HG02884 (cell line): ENCODE measurements at regions not wholly inside any gene's neighbourhood (a gene's known extent, or its start where the extent isn't known, plus 50 kb on each side); places are given as distances from the start of the nearest gene placed in this dataset.

Experiments
- ATAC-seq: cut with Tn5 transposase; IDR thresholded peaks from one replicate; pipeline ENCODE4 v1.9.1; 2021; ENCODE audit warnings: mild to moderate bottlenecking, moderate library complexity; ENCODE audit not compliant: unreplicated experiment

- ATAC-seq: no peak
These were observed 94.9 kb downstream of the RIPK4 start for GRCh38 chr21:41671859-41672542.

GRCh38 chr21:41671212-41671762 is 95.6 kb downstream of the RIPK4 start:
- no peak for ATAC-seq

DNA sequence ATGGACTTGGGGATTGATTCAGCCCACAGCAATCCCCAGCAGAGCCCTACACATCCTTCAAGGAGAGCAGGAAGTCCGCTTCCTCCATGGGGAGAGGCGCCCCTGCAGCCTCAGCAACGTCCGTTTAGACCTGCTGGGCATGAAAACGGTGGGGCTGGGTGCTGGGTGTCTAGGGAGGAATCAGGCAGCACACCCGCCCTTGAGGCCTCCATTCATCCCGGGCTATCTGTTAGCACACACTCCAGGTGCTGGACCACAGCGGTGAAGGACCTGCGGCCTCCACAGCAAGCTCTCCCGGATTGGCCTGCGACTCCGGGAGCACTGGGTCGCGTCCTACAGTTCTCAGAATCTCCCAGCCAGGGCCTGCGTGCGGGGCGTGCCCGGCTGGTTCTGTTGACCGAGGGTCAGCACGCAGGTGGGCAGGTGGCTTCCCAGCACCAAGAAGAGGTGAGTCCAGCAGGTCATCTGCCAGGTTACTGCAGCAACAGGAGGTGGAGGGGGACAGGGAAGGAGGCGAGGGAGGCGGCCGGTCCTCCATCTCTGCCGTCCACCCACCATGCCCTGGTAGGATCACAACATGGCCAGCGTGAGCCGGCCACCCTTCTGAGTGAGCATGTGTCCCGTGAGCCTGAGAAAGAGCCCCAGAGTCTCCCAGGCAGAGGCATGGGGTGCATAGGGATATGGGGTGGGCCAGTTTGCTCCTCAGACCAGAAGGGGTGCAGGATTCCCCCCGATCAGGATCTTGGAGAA is 96.6 kb downstream of the RIPK4 start:
- ATAC-seq: no peak

DNA sequence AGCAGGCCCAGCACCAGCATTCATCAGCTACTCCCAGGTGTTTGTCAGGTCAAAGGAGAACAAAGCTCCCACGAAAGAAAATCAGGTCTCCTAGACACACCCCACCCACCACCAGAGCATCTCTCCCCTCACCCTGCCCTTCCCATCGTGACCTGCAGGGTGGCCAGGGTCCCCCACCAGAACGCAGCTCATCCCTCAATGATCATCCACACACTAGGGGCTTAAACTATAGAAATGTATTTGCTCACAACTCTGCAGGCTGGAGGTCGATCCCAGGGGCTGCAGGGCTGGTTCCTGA is 97.4 kb downstream of the RIPK4 start:
- ATAC-seq: no peak

DNA sequence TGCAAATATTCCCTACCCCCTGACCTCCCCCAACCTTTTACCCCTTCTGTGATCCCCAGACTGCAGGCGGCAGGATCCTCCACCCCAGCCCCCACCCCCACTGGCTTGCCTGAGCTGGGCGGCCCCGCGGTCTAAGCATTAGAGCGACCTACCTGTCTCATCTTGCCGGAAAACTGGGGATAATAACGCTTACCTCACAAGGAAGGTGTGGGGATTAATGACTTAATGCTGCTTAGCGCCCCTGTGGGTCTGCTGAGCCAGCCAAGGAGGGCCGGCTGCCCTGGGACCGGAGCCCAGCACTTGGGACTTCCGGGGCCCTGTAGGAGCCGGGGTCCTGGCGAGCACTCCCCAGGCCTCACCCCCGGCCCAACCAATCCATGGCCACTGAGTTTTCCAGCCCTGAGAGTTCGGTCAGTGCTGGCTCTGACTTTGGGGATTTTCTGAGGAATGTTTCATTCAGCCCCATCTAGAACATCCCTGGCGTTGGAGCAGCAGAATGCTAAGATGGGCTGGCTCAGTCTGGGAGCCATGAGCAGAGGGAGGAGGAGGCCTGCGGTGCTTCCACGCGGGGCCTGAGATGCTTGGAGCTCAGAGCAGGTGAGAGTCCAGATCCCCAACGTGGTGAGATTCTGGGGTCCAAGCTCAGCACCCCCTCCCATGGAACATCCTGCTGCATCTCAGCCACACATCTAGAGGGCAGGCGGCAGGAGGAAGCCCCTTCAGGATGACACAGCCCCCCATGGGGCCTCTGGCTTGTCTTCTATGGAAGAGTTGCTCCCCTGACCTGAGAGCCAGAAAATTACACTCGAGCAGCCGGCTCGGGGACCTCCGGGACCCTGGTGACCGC is 97.9 kb downstream of the RIPK4 start:
- ATAC-seq: no peak

DNA sequence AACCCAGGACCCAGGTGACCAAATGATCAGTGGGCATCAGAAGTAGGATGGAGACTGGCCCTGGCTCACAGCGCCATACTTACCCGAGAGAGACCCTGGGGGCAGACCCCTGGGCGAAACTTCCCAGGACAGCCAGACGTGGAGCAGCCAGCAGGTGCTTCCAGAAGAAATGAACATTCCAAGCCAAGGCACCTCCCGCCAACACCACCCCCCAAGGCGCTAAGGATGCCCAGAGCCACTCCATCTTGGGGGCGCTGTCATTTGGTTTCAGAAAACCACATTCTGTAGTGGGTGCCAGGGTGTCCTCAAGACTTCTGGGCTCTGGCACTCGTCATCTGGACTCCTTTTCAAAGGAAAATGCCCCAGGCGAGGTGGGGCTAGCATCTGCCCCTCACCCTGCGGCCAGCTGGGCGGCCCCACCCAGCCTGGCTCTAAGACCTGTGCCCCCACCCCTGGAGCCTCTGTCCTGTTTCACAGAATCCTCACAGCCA is 98.8 kb downstream of the RIPK4 start:
- ATAC-seq: no peak

DNA sequence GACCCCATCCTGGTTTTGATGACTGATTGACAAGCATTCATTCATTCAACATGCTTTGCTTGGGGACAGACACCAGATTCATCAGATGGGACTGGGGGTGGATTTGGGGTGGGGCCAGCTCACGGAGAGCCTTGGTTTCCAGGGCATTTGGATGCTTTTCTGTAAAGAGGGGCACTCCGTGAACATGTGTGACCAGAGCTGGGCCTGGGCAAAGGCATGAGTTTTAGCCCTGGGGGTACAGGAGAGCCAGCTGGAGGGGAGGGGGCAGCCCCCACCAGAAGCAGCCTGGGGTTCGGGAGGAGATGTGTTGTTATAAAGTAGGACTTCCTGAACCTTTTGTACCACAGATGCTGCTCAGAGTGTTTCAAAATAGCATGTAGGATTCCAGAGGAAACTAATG is 99.7 kb downstream of the RIPK4 start:
- no peak for ATAC-seq

DNA sequence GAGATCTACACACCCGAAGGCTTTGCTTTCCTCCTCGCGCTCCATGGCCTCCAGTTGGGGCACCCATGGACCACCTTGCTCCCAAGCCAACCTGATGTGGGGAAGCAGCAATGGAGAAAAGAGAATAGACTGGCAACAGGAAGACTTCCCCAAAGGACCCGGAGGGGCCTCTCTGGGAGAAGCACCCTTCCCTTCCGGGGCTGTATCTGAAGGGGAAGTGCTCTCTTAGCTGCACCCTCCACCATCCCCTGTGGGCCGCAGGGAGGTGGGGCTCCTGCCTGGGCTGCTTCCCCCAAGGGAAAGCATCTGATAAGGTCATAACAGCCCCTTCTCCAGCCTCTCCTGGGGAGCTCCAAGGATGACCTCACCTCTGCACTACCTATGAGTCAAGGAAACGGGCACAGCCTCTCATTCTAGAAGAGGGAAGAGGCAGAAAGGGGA is 100.2 kb downstream of the RIPK4 start:
- ATAC-seq: no peak

- ATAC-seq: no peak
These were observed 100.9 kb downstream of the RIPK4 start for GRCh38 chr21:41665766-41666595.

GRCh38 chr21:41664881-41665765 is 101.7 kb downstream of the RIPK4 start:
- ATAC-seq: no peak

- no peak for ATAC-seq
These were observed 102.8 kb downstream of the RIPK4 start for GRCh38 chr21:41663805-41664788.

GRCh38 chr21:41662761-41663160 is 104.1 kb downstream of the RIPK4 start:
- ATAC-seq: no peak

DNA sequence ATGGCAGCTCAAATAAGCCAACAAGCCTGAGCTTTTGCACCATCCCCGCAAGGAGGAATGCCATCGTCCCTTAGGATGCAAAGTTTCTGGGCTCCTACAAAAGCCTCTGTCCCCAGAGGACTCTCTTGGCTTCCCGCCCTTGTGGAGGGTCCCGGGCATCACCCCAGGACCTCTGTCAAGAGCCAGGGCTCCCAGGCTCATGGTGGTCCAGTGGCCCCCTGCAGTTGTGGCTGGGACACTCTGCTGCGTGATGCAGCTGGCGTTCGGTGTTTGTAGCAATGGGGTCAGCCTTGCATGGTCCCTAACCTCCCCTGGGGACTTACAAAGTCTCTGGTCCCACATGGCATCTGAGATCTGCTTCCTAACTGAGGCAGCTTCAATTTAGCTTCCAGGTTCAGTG is 104.7 kb downstream of the RIPK4 start:
- no peak for ATAC-seq

DNA sequence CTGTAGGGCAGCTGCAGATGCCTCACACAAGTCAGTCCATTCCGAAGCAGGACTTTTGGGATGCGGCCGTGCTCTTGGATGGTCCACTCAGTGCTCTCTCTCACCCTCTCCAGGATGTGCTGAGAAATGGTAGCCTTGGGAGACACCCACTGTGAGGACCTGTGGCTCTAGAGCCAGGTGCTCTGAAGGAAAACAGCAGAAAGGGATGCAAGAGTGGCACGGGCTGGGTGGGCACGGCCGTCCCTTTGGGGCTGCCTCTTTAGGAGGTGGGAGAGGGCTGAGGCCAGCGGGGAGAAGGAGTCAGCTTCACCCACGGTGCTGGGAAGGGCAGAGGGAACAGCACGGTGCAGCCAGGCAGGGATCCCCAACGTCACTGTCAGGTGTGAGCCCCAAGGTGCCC is 106.1 kb downstream of the RIPK4 start:
- no peak for ATAC-seq

DNA sequence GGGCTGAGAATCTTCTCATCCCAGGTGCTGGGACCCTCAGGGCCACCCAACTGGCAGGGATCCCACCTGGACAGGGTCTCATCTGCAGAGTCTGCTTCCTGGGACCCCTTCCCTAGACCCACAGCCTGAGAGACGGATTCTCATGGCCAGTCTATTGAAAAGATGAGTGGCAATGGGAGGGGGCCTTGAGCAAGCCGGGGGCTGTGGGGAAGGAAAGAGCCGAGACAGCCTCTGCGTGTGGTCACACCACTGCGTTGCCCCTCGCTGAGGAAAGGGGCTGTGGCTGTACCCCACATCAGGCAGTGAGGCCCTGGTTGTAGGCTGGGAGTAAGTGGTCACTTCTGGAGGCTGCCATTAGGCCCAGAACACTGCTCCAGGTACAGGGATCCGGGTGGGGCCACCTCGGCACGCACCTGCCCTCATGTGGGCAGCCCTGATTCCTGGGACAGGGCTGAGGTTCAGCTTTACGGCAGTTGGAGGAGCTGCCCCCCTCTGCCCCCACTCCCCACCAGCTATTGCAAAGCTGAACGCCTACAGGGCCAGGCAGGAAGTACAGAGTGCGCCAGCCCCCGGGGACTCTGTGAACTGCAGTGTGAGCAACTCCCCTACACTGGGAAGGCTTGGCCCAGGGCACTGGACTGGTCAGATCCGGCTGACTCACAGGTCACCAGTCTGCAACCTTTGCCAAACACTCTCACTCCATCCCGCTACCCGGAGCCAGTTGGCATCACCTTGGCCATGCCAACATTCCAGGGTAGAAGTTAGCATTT is 106.9 kb downstream of the RIPK4 start:
- ATAC-seq: no peak

DNA sequence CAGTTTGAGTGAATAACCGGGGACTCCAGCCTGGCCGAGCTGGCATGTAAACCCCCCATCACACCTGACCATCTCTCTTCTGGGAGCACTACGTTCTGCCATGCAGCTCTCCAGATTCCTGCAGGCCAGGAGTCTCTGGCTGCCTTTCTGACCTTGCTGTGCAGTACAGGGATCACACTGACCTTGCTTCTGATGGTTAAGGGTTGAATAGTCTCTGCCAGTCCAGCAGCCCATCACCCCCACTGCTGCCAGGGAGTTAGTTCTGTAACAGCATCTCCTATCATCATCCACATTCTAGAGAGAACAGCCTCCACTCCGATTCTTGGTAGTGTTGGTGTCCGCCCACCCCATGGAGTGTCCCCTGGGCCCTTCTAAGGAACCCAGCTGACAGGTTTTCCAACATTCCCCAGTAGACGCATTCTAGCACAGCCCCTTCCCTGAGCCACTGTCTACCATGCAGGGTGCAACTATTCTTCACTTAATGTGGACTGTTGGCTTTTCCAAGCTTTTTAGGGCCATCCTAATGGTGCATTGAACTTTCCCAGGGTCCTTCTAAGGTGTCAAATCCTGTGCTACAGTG is 109.8 kb downstream of the RIPK4 start:
- ATAC-seq: no peak

DNA sequence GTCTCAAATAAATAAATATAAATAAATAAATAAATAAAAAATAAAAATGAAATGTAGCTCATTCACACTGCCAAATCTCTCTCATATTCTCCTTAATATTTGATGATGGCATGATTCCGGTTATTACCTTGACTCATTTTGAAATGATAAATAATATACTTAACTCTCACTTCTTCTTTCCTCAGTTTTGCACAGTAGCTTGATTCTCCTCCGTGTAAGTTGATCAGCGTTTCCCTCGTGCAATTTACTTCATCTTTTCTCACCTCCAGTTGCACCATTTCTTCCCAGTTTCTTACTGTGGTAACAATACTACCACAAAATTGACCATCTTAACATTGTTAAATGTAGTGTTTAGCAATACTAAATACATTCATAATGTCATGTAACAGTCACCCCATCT is 111.6 kb downstream of the RIPK4 start:
- ATAC-seq: no peak
